K562 (cell line): ENCODE measurements at regions not wholly inside any gene's neighbourhood (a gene's known extent, or its start where the extent isn't known, plus 50 kb on each side); places are given as distances from the start of the nearest gene placed in this dataset.

Experiments
- ATF4 ChIP-seq: fragments of 450-650 bp; formaldehyde crosslinking; IDR thresholded peaks from 2 replicates; pipeline ENCODE4 v1.4.0; 2022; ENCODE audit warnings: mild to moderate bottlenecking, moderate library complexity
- CHD1 ChIP-seq: fragments of 200-600 bp; sonication (generic); IDR thresholded peaks from one replicate; pipeline ENCODE4 v1.6.1; 2012; ENCODE audit warnings: mild to moderate bottlenecking, moderate library complexity, low read length, inconsistent platforms
- FOSL1 ChIP-seq: fragments of 200-800 bp; sonication (Bioruptor generic); conservative IDR thresholded peaks from 2 replicates; pipeline ENCODE4 v1.6.1; 2016; ENCODE audit warnings: missing genetic modification characterization, missing compliant biosample characterization
- FOXK2 ChIP-seq, 2 experiments: fragments of 450-650 bp; IDR thresholded peaks in 1 of 2; conservative IDR thresholded peaks in 1 of 2; 2 replicates each; pipeline ENCODE4 v1.6.1; 2016; ENCODE audit warnings: low read depth in 2 of 2, mild to moderate bottlenecking in 1 of 2
- MAX ChIP-seq: sonication (generic); formaldehyde crosslinking; IDR thresholded peaks from 2 replicates; pipeline ENCODE4 v1.9.0; 2022; ENCODE audit warnings: mild to moderate bottlenecking, missing genetic modification reagents
- NCOR1 ChIP-seq: fragments of 450-650 bp; IDR thresholded peaks from 2 replicates; pipeline ENCODE4 v1.6.1; 2016; ENCODE audit warnings: mild to moderate bottlenecking, moderate library complexity
- NFRKB ChIP-seq: fragments of 450-650 bp; IDR thresholded peaks from 2 replicates; pipeline ENCODE4 v1.6.1; 2016; ENCODE audit warnings: low read depth
- NRF1 ChIP-seq, 2 experiments: fragments of 450-650 bp; IDR thresholded peaks in 1 of 2; conservative IDR thresholded peaks in 1 of 2; 2 replicates each; pipeline ENCODE4 v1.6.1; 2014; ENCODE audit warnings: mild to moderate bottlenecking in 2 of 2
- PCBP2 ChIP-seq: fragments of 200-400 bp; formaldehyde crosslinking; IDR thresholded peaks from 2 replicates; pipeline ENCODE4 v1.6.1; 2018; ENCODE audit warnings: low read length, low read depth, mild to moderate bottlenecking, moderate library complexity; ENCODE audit not compliant: poor library complexity, severe bottlenecking
- ZNF274 ChIP-seq: IDR thresholded peaks from 2 replicates; pipeline ENCODE4 v1.6.1; 2011; ENCODE audit warnings: low read depth, mild to moderate bottlenecking, low read length, moderate library complexity, borderline replicate concordance
- ZNF449 ChIP-seq: fragments of 250-450 bp; sonication (Bioruptor Pico); IDR thresholded peaks from 2 replicates; pipeline ENCODE4 v1.8.0; 2022; ENCODE audit warnings: moderate library complexity, mild to moderate bottlenecking, inconsistent platforms
- ZZZ3 ChIP-seq: fragments of 450-650 bp; IDR thresholded peaks from 2 replicates; pipeline ENCODE4 v1.6.1; 2016; ENCODE audit warnings: antibody characterized with exemption, mild to moderate bottlenecking, moderate library complexity

GRCh38 chr2:78202986-78203670, 681.0 kb upstream of the LRRTM4 start:
- TF ChIP-seq NCOR1 (no peak), PCBP2 (no peak), CHD1 (no peak), FOXK2 (conservative IDR thresholded peaks at IDR 0.05 in 1 of 2, IDR thresholded peaks at IDR 0.05 in 1 of 2; ENCODE audit: low read depth in 2 of 2) (no peak), FOSL1 (tag) (no peak), MAX (CRISPR knock-in tag) (no peak), NFRKB (no peak), ATF4 (CRISPR knock-in tag) (no peak), ZNF449 (CRISPR knock-in tag) (no peak), NRF1 (conservative IDR thresholded peaks at IDR 0.05 in 1 of 2, IDR thresholded peaks at IDR 0.05 in 1 of 2) (no peak), ZNF274 (no peak), ZZZ3 (no peak)
